Heart left ventricle (tissue), 16 donors: ENCODE measurements at regions not wholly inside any gene's neighbourhood (a gene's known extent, or its start where the extent isn't known, plus 50 kb on each side); places are given as distances from the start of the nearest gene placed in this dataset.

ENCODE experiments used
- ATAC-seq, 4 donors: fragments of 200-7000 bp; cut with Tn5 transposase; one replicate each; pipeline ENCODE4 v1.9.1; 2020 to 2022; ENCODE audit warnings: moderate library complexity in 4 of 4, mild to moderate bottlenecking in 3 of 4, moderate number of reproducible peaks in 1 of 4
- DNase-seq, 5 donors: peaks; one replicate each; pipeline ENCODE4 v3.0.0-alpha.2; 2020
- H3K27ac ChIP-seq, 12 donors: fragments of 200-600 bp; sonication (generic) in 4 of 12; one replicate each; pipeline versions ENCODE4 v1.5.0 to v1.8.0; 2016 to 2022; ENCODE audit warnings: mild to moderate bottlenecking in 2 of 12
- H3K27me3 ChIP-seq, 9 donors: fragments of 200-600 bp; sonication (generic) in 2 of 9; one replicate each; pipeline versions ENCODE4 v1.5.1 to v1.8.0; 2016 to 2022; ENCODE audit warnings: mild to moderate bottlenecking in 3 of 9
- H3K36me3 ChIP-seq, 9 donors: fragments of 200-600 bp; sonication (generic) in 2 of 9; one replicate each; pipeline versions ENCODE4 v1.5.0 to v1.8.0; 2018 to 2022; ENCODE audit warnings: mild to moderate bottlenecking in 2 of 9
- H3K4me1 ChIP-seq, 12 donors: fragments of 200-600 bp; sonication (generic) in 4 of 12; one replicate each; pipeline versions ENCODE4 v1.5.0 to v1.8.0; 2016 to 2022; ENCODE audit warnings: mild to moderate bottlenecking in 3 of 12
- H3K4me3 ChIP-seq, 12 donors: fragments of 200-600 bp; sonication (generic) in 4 of 12; one replicate each; pipeline versions ENCODE4 v1.5.0 to v1.8.0; 2017 to 2022; ENCODE audit warnings: mild to moderate bottlenecking in 9 of 12, moderate library complexity in 4 of 12
- H3K9me3 ChIP-seq, 12 donors: fragments of 200-600 bp; sonication (generic) in 4 of 12; one replicate each; pipeline versions ENCODE4 v1.5.0 to v1.8.0; 2016 to 2022; ENCODE audit warnings: mild to moderate bottlenecking in 1 of 12
- CTCF ChIP-seq, 12 donors: fragments of 200-600 bp; sonication (generic) in 4 of 12; IDR thresholded peaks; one replicate each; pipeline versions ENCODE4 v1.5.0 to v1.8.0; 2018 to 2022; ENCODE audit warnings: antibody characterized with exemption in 12 of 12, mild to moderate bottlenecking in 5 of 12
- POLR2A ChIP-seq, 2 donors: fragments of 450-650 bp; IDR thresholded peaks; one replicate each; pipeline ENCODE4 v1.6.1; 2017; ENCODE audit warnings: antibody characterized with exemption in 2 of 2, mild to moderate bottlenecking in 2 of 2, moderate library complexity in 2 of 2
- WGBS, 4 donors: extraction: QIAGEN DNeasy Blood & Tissue Kit in 2 of 4; methylation state at CpG; one replicate each; pipeline versions ENCODE4 v1.1.5 to v1.1.7; 2013 to 2018; 5-methylcytosine and 5-hydroxymethylcytosine counted together
- intact Hi-C, 10 donors: fragments of 100-400 bp; cut with DNase I; formaldehyde crosslinking; loops; one replicate each; pipeline versions ENCODE4 v1.11.1 to v1.14.2; 2022
- donor health status: ischemic (EF 13 %, LVEDD 7.1; RV severe dilation, severe dysfunction).
- donor health status: healthy with polysubstance abuse.
- donor health status: DM: no; HTN: yes; CAD: no.
- donor health status: DM: no; HTN: no; CAD: no.
- donor health status: ischemic (EF 25% LVEDD 6.9; RV normal size, moderate dysfunction).
- donor health status: ischemic (EF 25% LVEDD 5.7; RV mildly dilated, moderate dysfunction).
- donor health status: healthy.
- donor health status: DM: yes; HTN: yes; CAD: no.
- donor health status: ischemic (EF 35%, LVEDD 5.7; RV mildly dilated, moderate dysfunction).
- donor health status: nonischemic (EF 11% LVEDD 7.7; RV severe dilation, severe dysfunction).
- donor health status: DM: yes; HTN: yes; CAD: no.
- donor health status: PGD.
- donor health status: ischemic (EF 29% LVEDD 5.4; RV normal size, mild dysfunction).
- donor health status: nonischemic (EF 23%, LVEDD 6.1; RV moderate dilation, normal function).

GRCh38 chr16:75929046-75929445 is 202.8 kb upstream of the CPHXL start:
- H3K36me3 ChIP-seq = no peaks in the 10 kb centered on the region
- peaks cover 0 to 19% (median 6%) of the 10 kb centered on the region in 12 donors for H3K9me3 ChIP-seq
- no peak for DNase-seq
- TF ChIP-seq POLR2A (IDR thresholded peaks at IDR 0.05) (no peak), CTCF (IDR thresholded peaks at IDR 0.05) (no peak)
- H3K27me3 ChIP-seq = no peaks in the 10 kb centered on the region
- no peaks in the 10 kb centered on the region for H3K4me1 ChIP-seq
- 87 to 100% (median 89%) methylated on average over 1 of the region's 1 CpG for WGBS, 4 donors
- H3K27ac ChIP-seq = no peak overlapping the region
- no peak for ATAC-seq
- H3K4me3 ChIP-seq = no peak overlapping the region
- intact Hi-C loops = no loop called here

GRCh38 chr16:75931043-75931442 is 204.8 kb upstream of the CPHXL start:
- Histone ChIP-seq H3K4me3 (no peak overlapping the region), H3K9me3 (peaks cover 0 to 19% (median 6%) of the 10 kb centered on the region in 12 donors), H3K4me1 (no peaks in the 10 kb centered on the region), H3K27me3 (no peaks in the 10 kb centered on the region), H3K27ac (no peak overlapping the region), H3K36me3 (no peaks in the 10 kb centered on the region)
- no peak for TF ChIP-seq POLR2A (IDR thresholded peaks at IDR 0.05)
- TF ChIP-seq CTCF (IDR thresholded peaks at IDR 0.05) = no peak
- WGBS, 4 donors = 33 to 51% (median 41%) methylated on average over 1 of the region's 1 CpG
- DNase-seq = no peak
- intact Hi-C loops = no loop called here
- ATAC-seq = no peak

- no peak overlapping the region for H3K4me3 ChIP-seq
- no peaks in the 10 kb centered on the region for H3K36me3 ChIP-seq
- no peak overlapping the region for H3K27ac ChIP-seq
- peaks cover 0 to 19% (median 6%) of the 10 kb centered on the region in 12 donors for H3K9me3 ChIP-seq
- H3K27me3 ChIP-seq = no peaks in the 10 kb centered on the region
- DNase-seq (no peak), ATAC-seq (no peak)
- WGBS, 4 donors = 80 to 91% (median 82%) methylated on average over 1 of the region's 1 CpG
- no peaks in the 10 kb centered on the region for H3K4me1 ChIP-seq
- intact Hi-C loops = no loop called here
- TF ChIP-seq POLR2A (IDR thresholded peaks at IDR 0.05) (no peak), CTCF (IDR thresholded peaks at IDR 0.05) (no peak)
These were observed 205.7 kb upstream of the CPHXL start for GRCh38 chr16:75931970-75932369.

GRCh38 chr16:75938818-75939217 is 212.5 kb upstream of the CPHXL start:
- Histone ChIP-seq H3K36me3 (no peaks in the 10 kb centered on the region), H3K4me3 (no peak overlapping the region), H3K9me3 (no peaks in the 10 kb centered on the region), H3K4me1 (no peaks in the 10 kb centered on the region), H3K27ac (no peak overlapping the region), H3K27me3 (peaks cover 0 to 6% (median 0%) of the 10 kb centered on the region in 9 donors)
- no peak for DNase-seq
- no peak for TF ChIP-seq POLR2A (IDR thresholded peaks at IDR 0.05)
- no peak for TF ChIP-seq CTCF (IDR thresholded peaks at IDR 0.05)
- ATAC-seq = no peak
- intact Hi-C loops = no loop called here
- 71 to 86% (median 74%) methylated on average over 8 of the region's 8 CpGs for WGBS, 4 donors
